ENCODE measurements at regions not wholly inside any gene's neighbourhood (a gene's known extent, or its start where the extent isn't known, plus 50 kb on each side); places are given as distances from the start of the nearest gene placed in this dataset.

GRCh38 chr2:15886231-15886630, 54.1 kb upstream of the MYCN start:
- Histone ChIP-seq H3K9me3 (no peaks in the 10 kb centered on the region), H3K4me3 (no peak overlapping the region), H3K36me3 (no peaks in the 10 kb centered on the region), H3K27me3 (no peaks in the 10 kb centered on the region), H3K4me1 (no peaks in the 10 kb centered on the region), H3K27ac (no peak overlapping the region)
- FAIRE-seq (no peak), DNase-seq (no peak), ATAC-seq (no peak)
- WGBS, 2 donors: 74 to 83% methylated on average over 6 of the region's 6 CpGs
- intact Hi-C loops (cut with DNase I): no loop called here
- TF ChIP-seq CTCF (IDR thresholded peaks at IDR 0.05): no peak

- no peak overlapping the region for H3K27ac ChIP-seq
- 63 to 67% methylated on average over 15 of the region's 15 CpGs for WGBS, 2 donors
- no peak for ATAC-seq
- no peaks in the 10 kb centered on the region for H3K36me3 ChIP-seq
- intact Hi-C loops (cut with DNase I): no loop called here
- no peak for FAIRE-seq
- no peaks in the 10 kb centered on the region for H3K27me3 ChIP-seq
- no peak for DNase-seq
- H3K4me1 ChIP-seq: no peaks in the 10 kb centered on the region
- TF ChIP-seq CTCF (IDR thresholded peaks at IDR 0.05): no peak
- H3K4me3 ChIP-seq: no peak overlapping the region
- H3K9me3 ChIP-seq: no peaks in the 10 kb centered on the region
These were observed 50.8 kb upstream of the MYCN start for GRCh38 chr2:15889442-15890123.

GRCh38 chr2:15890124-15890754, 50.1 kb upstream of the MYCN start:
- FAIRE-seq (no peak), DNase-seq (no peak), ATAC-seq (no peak)
- H3K4me3 ChIP-seq: no peak overlapping the region
- intact Hi-C loops (cut with DNase I): no loop called here
- no peaks in the 10 kb centered on the region for H3K9me3 ChIP-seq
- H3K36me3 ChIP-seq: no peaks in the 10 kb centered on the region
- TF ChIP-seq CTCF (IDR thresholded peaks at IDR 0.05): no peak
- H3K4me1 ChIP-seq: no peaks in the 10 kb centered on the region
- WGBS, 2 donors: 72 to 76% methylated on average over 18 of the region's 18 CpGs
- H3K27ac ChIP-seq: no peak overlapping the region
- H3K27me3 ChIP-seq: no peaks in the 10 kb centered on the region
